HL-60 (cell line): ENCODE measurements at regions not wholly inside any gene's neighbourhood (a gene's known extent, or its start where the extent isn't known, plus 50 kb on each side); places are given as distances from the start of the nearest gene placed in this dataset.

Experiments
- POLR2AphosphoS5 ChIP-seq: IDR thresholded peaks from 2 replicates; pipeline ENCODE4 v1.6.1; 2012; ENCODE audit warnings: low read depth
- REST ChIP-seq: IDR thresholded peaks from 2 replicates; pipeline ENCODE4 v1.6.1; 2012; ENCODE audit warnings: low read depth; ENCODE audit not compliant: insufficient replicate concordance
- TF ChIP-seq, protein P1 (sequence below): IDR thresholded peaks from one replicate; pipeline ENCODE4 v1.5.1; 2011; ENCODE audit warnings: low read length, control low read depth, inconsistent platforms; ENCODE audit not compliant: insufficient read depth

GRCh38 chr15:35669432-35670045 is 123.6 kb upstream of the DPH6 start:
- TF ChIP-seq, protein P1, sequence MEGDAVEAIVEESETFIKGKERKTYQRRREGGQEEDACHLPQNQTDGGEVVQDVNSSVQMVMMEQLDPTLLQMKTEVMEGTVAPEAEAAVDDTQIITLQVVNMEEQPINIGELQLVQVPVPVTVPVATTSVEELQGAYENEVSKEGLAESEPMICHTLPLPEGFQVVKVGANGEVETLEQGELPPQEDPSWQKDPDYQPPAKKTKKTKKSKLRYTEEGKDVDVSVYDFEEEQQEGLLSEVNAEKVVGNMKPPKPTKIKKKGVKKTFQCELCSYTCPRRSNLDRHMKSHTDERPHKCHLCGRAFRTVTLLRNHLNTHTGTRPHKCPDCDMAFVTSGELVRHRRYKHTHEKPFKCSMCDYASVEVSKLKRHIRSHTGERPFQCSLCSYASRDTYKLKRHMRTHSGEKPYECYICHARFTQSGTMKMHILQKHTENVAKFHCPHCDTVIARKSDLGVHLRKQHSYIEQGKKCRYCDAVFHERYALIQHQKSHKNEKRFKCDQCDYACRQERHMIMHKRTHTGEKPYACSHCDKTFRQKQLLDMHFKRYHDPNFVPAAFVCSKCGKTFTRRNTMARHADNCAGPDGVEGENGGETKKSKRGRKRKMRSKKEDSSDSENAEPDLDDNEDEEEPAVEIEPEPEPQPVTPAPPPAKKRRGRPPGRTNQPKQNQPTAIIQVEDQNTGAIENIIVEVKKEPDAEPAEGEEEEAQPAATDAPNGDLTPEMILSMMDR = no peak
- TF ChIP-seq REST (no peak), POLR2AphosphoS5 (no peak)
